Renal cortical epithelial cell (primary cell): ENCODE measurements at regions not wholly inside any gene's neighbourhood (a gene's known extent, or its start where the extent isn't known, plus 50 kb on each side); places are given as distances from the start of the nearest gene placed in this dataset.
A peak's percentile ranks its signal among the peaks of the same experiment; 100 is the strongest.
"Not testable (repeated sequence)": the region's sequence is repeated elsewhere in the genome, so short reads cannot be mapped to it uniquely, and the experiment has no call there.

ENCODE experiments used
- DNase-seq: peaks from one replicate; pipeline ENCODE4 v3.0.0-alpha.2; 2011; ENCODE audit warnings: low read depth

- DNase-seq = no peak
Observed at GRCh38 chr1:209172286-209172685, 411.2 kb upstream of the CAMK1G start.

- DNase-seq = not testable (repeated sequence)
Observed at GRCh38 chr1:209172792-209173542, 410.5 kb upstream of the CAMK1G start.

GRCh38 chr1:209173796-209174195 is 409.7 kb upstream of the CAMK1G start:
- not testable (repeated sequence) for DNase-seq

- DNase-seq = no peak
Observed at GRCh38 chr1:209176866-209177430, 406.6 kb upstream of the CAMK1G start.

GRCh38 chr1:209183195-209183594 is 400.3 kb upstream of the CAMK1G start:
- DNase-seq = no peak

GRCh38 chr1:209187589-209187988 is 395.9 kb upstream of the CAMK1G start:
- DNase-seq = no peak

GRCh38 chr1:209190591-209191261 is 392.8 kb upstream of the CAMK1G start:
- DNase-seq = peak; percentile 46

GRCh38 chr1:209191262-209191634 is 392.3 kb upstream of the CAMK1G start:
- no peak for DNase-seq

- no peak for DNase-seq
Observed at GRCh38 chr1:209196140-209196539, 387.4 kb upstream of the CAMK1G start.

- DNase-seq = no peak
Observed at GRCh38 chr1:209198961-209199750, 384.4 kb upstream of the CAMK1G start.

GRCh38 chr1:209199822-209200221 is 383.7 kb upstream of the CAMK1G start:
- peak; percentile 11 for DNase-seq

GRCh38 chr1:209202321-209202720 is 381.2 kb upstream of the CAMK1G start:
- not testable (repeated sequence) for DNase-seq

- peak; percentile 53 for DNase-seq
Observed at GRCh38 chr1:209202830-209203532, 380.5 kb upstream of the CAMK1G start.

GRCh38 chr1:209203533-209203895 is 380.0 kb upstream of the CAMK1G start:
- no peak for DNase-seq

- DNase-seq = no peak
Observed at GRCh38 chr1:209205039-209205438, 378.5 kb upstream of the CAMK1G start.

GRCh38 chr1:209207126-209207700 is 376.3 kb upstream of the CAMK1G start:
- no peak for DNase-seq

- DNase-seq = peak; percentile 40
Observed at GRCh38 chr1:209207701-209208286, 375.7 kb upstream of the CAMK1G start.

- no peak for DNase-seq
Observed at GRCh38 chr1:209208648-209209047, 374.9 kb upstream of the CAMK1G start.

GRCh38 chr1:209213989-209214388 is 369.5 kb upstream of the CAMK1G start:
- no peak for DNase-seq

- DNase-seq = no peak
Observed at GRCh38 chr1:209215826-209216225, 367.7 kb upstream of the CAMK1G start.

GRCh38 chr1:209218113-209218512 is 365.4 kb upstream of the CAMK1G start:
- no peak for DNase-seq
